AG04449 (cell line): ENCODE measurements at regions not wholly inside any gene's neighbourhood (a gene's known extent, or its start where the extent isn't known, plus 50 kb on each side); places are given as distances from the start of the nearest gene placed in this dataset.

Source experiments
- CTCF ChIA-PET: fragments of 350-600 bp; formaldehyde crosslinking; extraction: SDS; loops from one replicate; lab custom pipeline; 2021; ENCODE audit warnings: antibody characterized with exemption; lab: Yijun Ruan, JAX
- POLR2A ChIA-PET: fragments of 400-600, 350-600 bp; formaldehyde crosslinking; extraction: SDS; loops from one replicate; lab custom pipeline; 2020; ENCODE audit warnings: antibody characterized with exemption, inconsistent platforms; lab: Yijun Ruan, JAX
- DNase-seq: peaks from one replicate; pipeline ENCODE4 v3.0.0-alpha.2; 2010; ENCODE audit warnings: low read depth, low spot score
- H3K4me3 ChIP-seq: 2 replicates; pipeline ENCODE4 v1.5.1; 2011; ENCODE audit warnings: low read depth, mild to moderate bottlenecking, control low read depth, low read length
- CTCF ChIP-seq: IDR thresholded peaks from one replicate; pipeline ENCODE4 v1.5.1; 2011; ENCODE audit warnings: mild to moderate bottlenecking, moderate library complexity, low read length, control low read depth, inconsistent platforms; ENCODE audit not compliant: insufficient read depth; ENCODE audit errors: missing control alignments

- no peak for TF ChIP-seq CTCF
- CTCF ChIA-PET = no interaction called here
- POLR2A ChIA-PET = no interaction called here
- no peak for DNase-seq
- no peak overlapping the region for H3K4me3 ChIP-seq
Observed at GRCh38 chrX:129230168-129230567, 293.1 kb downstream of the SMARCA1 start.

GRCh38 chrX:129227366-129227765 lies 295.9 kb downstream of the SMARCA1 start:
- TF ChIP-seq CTCF = no peak
- no peak overlapping the region for H3K4me3 ChIP-seq
- DNase-seq = no peak
- ChIA-PET POLR2A (no interaction called here), CTCF (no interaction called here)

- TF ChIP-seq CTCF = no peak
- POLR2A ChIA-PET = no interaction called here
- DNase-seq = no peak
- CTCF ChIA-PET = no interaction called here
- H3K4me3 ChIP-seq = no peak overlapping the region
Observed at GRCh38 chrX:129193357-129193756, 329.9 kb downstream of the SMARCA1 start.

- ChIA-PET CTCF (no interaction called here), POLR2A (no interaction called here)
- no peak for TF ChIP-seq CTCF
- no peak for DNase-seq
- no peak overlapping the region for H3K4me3 ChIP-seq
Observed at GRCh38 chrX:129188231-129188630, 335.1 kb downstream of the SMARCA1 start.

- no peak overlapping the region for H3K4me3 ChIP-seq
- TF ChIP-seq CTCF = no peak
- POLR2A ChIA-PET = no interaction called here
- CTCF ChIA-PET = no interaction called here
- DNase-seq = no peak
Observed at GRCh38 chrX:129176710-129177109, 346.6 kb downstream of the SMARCA1 start.

GRCh38 chrX:129161108-129161507 lies 362.2 kb downstream of the SMARCA1 start:
- CTCF ChIA-PET = no interaction called here
- no peak overlapping the region for H3K4me3 ChIP-seq
- TF ChIP-seq CTCF = no peak
- POLR2A ChIA-PET = no interaction called here
- DNase-seq = no peak

- ChIA-PET CTCF (no interaction called here), POLR2A (no interaction called here)
- DNase-seq = no peak
- H3K4me3 ChIP-seq = no peak overlapping the region
- TF ChIP-seq CTCF = no peak
Observed at GRCh38 chrX:129158505-129158904, 364.8 kb downstream of the SMARCA1 start.
